Astrocyte (in vitro differentiated cells and primary cell): ENCODE measurements at regions not wholly inside any gene's neighbourhood (a gene's known extent, or its start where the extent isn't known, plus 50 kb on each side); places are given as distances from the start of the nearest gene placed in this dataset.

Experiments used
- DNase-seq: peaks from one replicate; pipeline ENCODE4 v3.0.0-alpha.2; 2010; ENCODE audit warnings: low read depth
- FAIRE-seq: peaks from 2 replicates; lab custom pipeline; 2011; peaks lifted over from hg19 to GRCh38; lab: Jason Lieb, UNC
- H2AFZ ChIP-seq: 2 replicates; pipeline ENCODE4 v1.6.0; 2012; ENCODE audit warnings: low read depth, low read length, inconsistent platforms
- H3K27ac ChIP-seq: 2 replicates; pipeline ENCODE4 v1.5.1; 2011; ENCODE audit warnings: low read depth, low read length, inconsistent platforms
- H3K27me3 ChIP-seq: 2 replicates; pipeline ENCODE4 v1.6.0; 2011; ENCODE audit warnings: low read length, inconsistent platforms; ENCODE audit not compliant: insufficient read depth
- H3K36me3 ChIP-seq: 2 replicates; pipeline ENCODE4 v1.5.1; 2011; ENCODE audit warnings: low read length, inconsistent platforms; ENCODE audit not compliant: insufficient read depth
- H3K4me1 ChIP-seq: 2 replicates; pipeline ENCODE4 v1.5.1; 2011; ENCODE audit warnings: low read length, inconsistent platforms; ENCODE audit not compliant: insufficient read depth
- H3K4me2 ChIP-seq: 2 replicates; pipeline ENCODE4 v1.6.0; 2012; ENCODE audit warnings: low read length, inconsistent platforms
- H3K4me3 ChIP-seq: 2 replicates; pipeline ENCODE4 v1.5.1; 2011; ENCODE audit warnings: low read depth, mild to moderate bottlenecking, low read length, inconsistent platforms; ENCODE audit not compliant: insufficient read depth
- H3K79me2 ChIP-seq: 2 replicates; pipeline ENCODE4 v1.6.0; 2012; ENCODE audit warnings: mild to moderate bottlenecking, low read length, inconsistent platforms; ENCODE audit not compliant: insufficient read depth
- H3K9ac ChIP-seq: 2 replicates; pipeline ENCODE4 v1.6.0; 2012; ENCODE audit warnings: mild to moderate bottlenecking, low read length, inconsistent platforms
- H3K9me3 ChIP-seq: 2 replicates; pipeline ENCODE4 v1.5.1; 2012; ENCODE audit warnings: low read depth, mild to moderate bottlenecking, low read length, inconsistent platforms; ENCODE audit not compliant: insufficient read depth
- H4K20me1 ChIP-seq: 2 replicates; pipeline ENCODE4 v1.6.0; 2012; ENCODE audit warnings: low read length, inconsistent platforms; ENCODE audit not compliant: insufficient read depth
- H3K27ac Mint-ChIP-seq: one replicate; pipeline ENCODE4 v1.8.0; 2021; ENCODE audit warnings: mild to moderate bottlenecking, mixed read lengths; ENCODE audit not compliant: unreplicated experiment
- H3K27me3 Mint-ChIP-seq: one replicate; pipeline ENCODE4 v1.8.0; 2021; ENCODE audit warnings: low read depth, mixed read lengths; ENCODE audit not compliant: unreplicated experiment
- H3K36me3 Mint-ChIP-seq: one replicate; pipeline ENCODE4 v1.8.0; 2021; ENCODE audit warnings: low read depth, mixed read lengths; ENCODE audit not compliant: unreplicated experiment
- H3K4me1 Mint-ChIP-seq: one replicate; pipeline ENCODE4 v1.8.0; 2021; ENCODE audit warnings: low read depth, mixed read lengths; ENCODE audit not compliant: unreplicated experiment
- H3K4me3 Mint-ChIP-seq: one replicate; pipeline ENCODE4 v1.8.0; 2021; ENCODE audit warnings: mild to moderate bottlenecking, moderate library complexity, mixed read lengths; ENCODE audit not compliant: unreplicated experiment
- H3K9me3 Mint-ChIP-seq: one replicate; pipeline ENCODE4 v1.8.0; 2021; ENCODE audit warnings: mild to moderate bottlenecking, mixed read lengths; ENCODE audit not compliant: unreplicated experiment
- CTCF ChIP-seq: IDR thresholded peaks from 2 replicates; pipeline ENCODE4 v1.5.1; 2011; ENCODE audit warnings: low read depth, mild to moderate bottlenecking, inconsistent platforms, low read length, moderate library complexity; ENCODE audit not compliant: insufficient read depth
- EZH2 ChIP-seq: IDR thresholded peaks from 2 replicates; pipeline ENCODE4 v1.6.1; 2012; ENCODE audit warnings: mild to moderate bottlenecking, low read length, inconsistent platforms; ENCODE audit not compliant: insufficient read depth

GRCh38 chr2:150391779-150392178 lies 95.7 kb downstream of the RND3 start:
- no peak for DNase-seq
- no peak overlapping the region for H3K4me3 Mint-ChIP-seq

GRCh38 chr2:150389447-150389846 lies 98.0 kb downstream of the RND3 start:
- no peaks in the 10 kb centered on the region for H4K20me1 ChIP-seq
- no peaks in the 10 kb centered on the region for H3K4me1 ChIP-seq
- no peaks in the 10 kb centered on the region for H3K27me3 ChIP-seq
- no peaks in the 10 kb centered on the region for H3K36me3 ChIP-seq
- Mint-ChIP-seq H3K4me1 (peaks cover 5% of the 10 kb centered on the region), H3K9me3 (peaks cover 8% of the 10 kb centered on the region), H3K4me3 (no peak overlapping the region), H3K27me3 (no peaks in the 10 kb centered on the region), H3K36me3 (no peaks in the 10 kb centered on the region), H3K27ac (peak overlapping the region; percentile 51)
- no peaks in the 10 kb centered on the region for H3K9me3 ChIP-seq
- H3K9ac ChIP-seq, result no peak overlapping the region
- H3K27ac ChIP-seq, result no peak overlapping the region
- peak; percentile 87 for DNase-seq
- H3K4me3 ChIP-seq, result no peak overlapping the region
- no peaks in the 10 kb centered on the region for H3K79me2 ChIP-seq
- peak; percentile 93 for FAIRE-seq
- H2AFZ ChIP-seq, result no peak overlapping the region
- no peak for TF ChIP-seq EZH2
- no peak for TF ChIP-seq CTCF
- H3K4me2 ChIP-seq, result no peak overlapping the region

More at GRCh38 chr2:150391779-150392178, 95.7 kb downstream of the RND3 start:
- Histone ChIP-seq H3K79me2 (no peaks in the 10 kb centered on the region), H3K4me2 (no peak overlapping the region), H3K4me1 (no peaks in the 10 kb centered on the region), H2AFZ (no peak overlapping the region), H3K36me3 (no peaks in the 10 kb centered on the region), H3K4me3 (no peak overlapping the region), H3K27ac (no peak overlapping the region), H3K9ac (no peak overlapping the region), H3K27me3 (no peaks in the 10 kb centered on the region), H3K9me3 (no peaks in the 10 kb centered on the region), H4K20me1 (no peaks in the 10 kb centered on the region)
- Mint-ChIP-seq H3K27ac (no peak overlapping the region), H3K36me3 (no peaks in the 10 kb centered on the region), H3K27me3 (no peaks in the 10 kb centered on the region), H3K9me3 (peaks cover 6% of the 10 kb centered on the region), H3K4me1 (peaks cover 5% of the 10 kb centered on the region)
- TF ChIP-seq CTCF (no peak), EZH2 (no peak)
- FAIRE-seq, result peak; percentile 89

GRCh38 chr2:150388289-150388625 lies 99.2 kb downstream of the RND3 start:
- TF ChIP-seq EZH2, result no peak
- Histone ChIP-seq H3K4me3 (no peak overlapping the region), H3K36me3 (no peaks in the 10 kb centered on the region), H3K4me2 (no peak overlapping the region), H3K79me2 (no peaks in the 10 kb centered on the region), H2AFZ (peak overlapping the region; percentile 2), H3K27me3 (no peaks in the 10 kb centered on the region), H4K20me1 (no peaks in the 10 kb centered on the region), H3K4me1 (no peaks in the 10 kb centered on the region), H3K27ac (no peak overlapping the region), H3K9ac (no peak overlapping the region), H3K9me3 (no peaks in the 10 kb centered on the region)
- DNase-seq, result peak; percentile 16
- no peak overlapping the region for H3K27ac Mint-ChIP-seq
- H3K36me3 Mint-ChIP-seq, result no peaks in the 10 kb centered on the region
- no peak for FAIRE-seq
- no peak overlapping the region for H3K4me3 Mint-ChIP-seq
- H3K27me3 Mint-ChIP-seq, result no peaks in the 10 kb centered on the region
- H3K9me3 Mint-ChIP-seq, result peaks cover 12% of the 10 kb centered on the region
- peaks cover 5% of the 10 kb centered on the region for H3K4me1 Mint-ChIP-seq
